ENCODE measurements at regions not wholly inside any gene's neighbourhood (a gene's known extent, or its start where the extent isn't known, plus 50 kb on each side); places are given as distances from the start of the nearest gene placed in this dataset.

GRCh38 chr14:44162197-44162596 lies 344.9 kb downstream of the FSCB start:
- no peak overlapping the region for H2AFZ ChIP-seq (ENCODE audit: low read length)
- no peak overlapping the region for H3K4me3 ChIP-seq (replicated peaks in 1 of 4; ENCODE audit: control extremely low read depth in 1 of 4, insufficient read depth in 1 of 4, low read depth in 3 of 4, low read length in 4 of 4)
- H3K27ac ChIP-seq (ENCODE audit: insufficient read depth, low read length): no peak overlapping the region
- H3K9ac ChIP-seq (ENCODE audit: insufficient read depth, low read length): no peak overlapping the region
- no peaks in the 10 kb centered on the region for H3K27me3 ChIP-seq (ENCODE audit: control insufficient read depth, insufficient read depth, low read length)
- no peaks in the 10 kb centered on the region for H3K9me3 ChIP-seq (ENCODE audit: control insufficient read depth, insufficient read depth, low read depth, low read length)
- H3K36me3 ChIP-seq (ENCODE audit: control insufficient read depth, insufficient read depth, low read length): no peaks in the 10 kb centered on the region
- TF ChIP-seq EZH2 (IDR thresholded peaks at IDR 0.05; ENCODE audit: low read length, missing control alignments): no peak
- no peak for TF ChIP-seq CTCF (conservative IDR thresholded peaks at IDR 0.05 in 1 of 2, IDR thresholded peaks at IDR 0.05 in 1 of 2; ENCODE audit: low read depth in 1 of 2, low read length in 2 of 2)
- no peaks in the 10 kb centered on the region for H3K79me2 ChIP-seq (ENCODE audit: control insufficient read depth, insufficient read depth, low read length)
- no peaks in the 10 kb centered on the region for H4K20me1 ChIP-seq (ENCODE audit: control insufficient read depth, extremely low read depth, insufficient read depth, low read length)
- DNase-seq (ENCODE audit: low read depth in 2 of 2): no peak
- H3K4me2 ChIP-seq (ENCODE audit: extremely low read depth, insufficient read depth, low read length): no peak overlapping the region
- H3K4me1 ChIP-seq (ENCODE audit: control insufficient read depth, extremely low read depth, insufficient read depth, low read length): no peaks in the 10 kb centered on the region

- Histone ChIP-seq H3K9ac (ENCODE audit: insufficient read depth, low read length) (no peak overlapping the region), H4K20me1 (ENCODE audit: control insufficient read depth, extremely low read depth, insufficient read depth, low read length) (no peaks in the 10 kb centered on the region), H3K36me3 (ENCODE audit: control insufficient read depth, insufficient read depth, low read length) (no peaks in the 10 kb centered on the region), H3K79me2 (ENCODE audit: control insufficient read depth, insufficient read depth, low read length) (no peaks in the 10 kb centered on the region), H3K4me3 (replicated peaks in 1 of 4; ENCODE audit: control extremely low read depth in 1 of 4, insufficient read depth in 1 of 4, low read depth in 3 of 4, low read length in 4 of 4) (no peak overlapping the region), H3K27me3 (ENCODE audit: control insufficient read depth, insufficient read depth, low read length) (no peaks in the 10 kb centered on the region), H2AFZ (ENCODE audit: low read length) (no peak overlapping the region), H3K4me2 (ENCODE audit: extremely low read depth, insufficient read depth, low read length) (no peak overlapping the region), H3K4me1 (ENCODE audit: control insufficient read depth, extremely low read depth, insufficient read depth, low read length) (no peaks in the 10 kb centered on the region), H3K9me3 (ENCODE audit: control insufficient read depth, insufficient read depth, low read depth, low read length) (no peaks in the 10 kb centered on the region), H3K27ac (ENCODE audit: insufficient read depth, low read length) (no peak overlapping the region)
- TF ChIP-seq CTCF (conservative IDR thresholded peaks at IDR 0.05 in 1 of 2, IDR thresholded peaks at IDR 0.05 in 1 of 2; ENCODE audit: low read depth in 1 of 2, low read length in 2 of 2) (no peak), EZH2 (IDR thresholded peaks at IDR 0.05; ENCODE audit: low read length, missing control alignments) (no peak)
- DNase-seq (ENCODE audit: low read depth in 2 of 2): no peak
Observed at GRCh38 chr14:44154874-44155273, 352.2 kb downstream of the FSCB start.

- Histone ChIP-seq H3K27ac (ENCODE audit: insufficient read depth, low read length) (no peak overlapping the region), H3K36me3 (ENCODE audit: control insufficient read depth, insufficient read depth, low read length) (no peaks in the 10 kb centered on the region), H4K20me1 (ENCODE audit: control insufficient read depth, extremely low read depth, insufficient read depth, low read length) (no peaks in the 10 kb centered on the region), H3K9ac (ENCODE audit: insufficient read depth, low read length) (no peak overlapping the region), H3K9me3 (ENCODE audit: control insufficient read depth, insufficient read depth, low read depth, low read length) (no peaks in the 10 kb centered on the region), H3K4me1 (ENCODE audit: control insufficient read depth, extremely low read depth, insufficient read depth, low read length) (no peaks in the 10 kb centered on the region), H2AFZ (ENCODE audit: low read length) (no peak overlapping the region), H3K79me2 (ENCODE audit: control insufficient read depth, insufficient read depth, low read length) (no peaks in the 10 kb centered on the region), H3K4me3 (replicated peaks in 1 of 4; ENCODE audit: control extremely low read depth in 1 of 4, insufficient read depth in 1 of 4, low read depth in 3 of 4, low read length in 4 of 4) (no peak overlapping the region), H3K27me3 (ENCODE audit: control insufficient read depth, insufficient read depth, low read length) (no peaks in the 10 kb centered on the region), H3K4me2 (ENCODE audit: extremely low read depth, insufficient read depth, low read length) (no peak overlapping the region)
- TF ChIP-seq CTCF (conservative IDR thresholded peaks at IDR 0.05 in 1 of 2, IDR thresholded peaks at IDR 0.05 in 1 of 2; ENCODE audit: low read depth in 1 of 2, low read length in 2 of 2) (no peak), EZH2 (IDR thresholded peaks at IDR 0.05; ENCODE audit: low read length, missing control alignments) (no peak)
- DNase-seq (ENCODE audit: low read depth in 2 of 2): no peak
Observed at GRCh38 chr14:44154446-44154845, 352.6 kb downstream of the FSCB start.
